ENCODE measurements at regions not wholly inside any gene's neighbourhood (a gene's known extent, or its start where the extent isn't known, plus 50 kb on each side); places are given as distances from the start of the nearest gene placed in this dataset.

GRCh38 chr13:82947683-82948082, 934.6 kb downstream of the SLITRK1 start:
- Histone ChIP-seq H3K27ac (replicated peaks) (no peak overlapping the region), H3K4me3 (replicated peaks; ENCODE audit: insufficient read depth, low read length) (no peak overlapping the region), H3K27me3 (ENCODE audit: insufficient read depth, poor library complexity, severe bottlenecking) (no peaks in the 10 kb centered on the region)
- TF ChIP-seq POLR2AphosphoS5 (IDR thresholded peaks at IDR 0.05; ENCODE audit: low read depth), result no peak
- no peak for TF ChIP-seq REST (IDR thresholded peaks at IDR 0.05; ENCODE audit: insufficient replicate concordance, low read depth)
- no peak for TF ChIP-seq CTCF (IDR thresholded peaks at IDR 0.05; ENCODE audit: insufficient read depth, low read length)
- no peak for TF ChIP-seq SPI1 (IDR thresholded peaks at IDR 0.05; ENCODE audit: borderline replicate concordance, low read depth)
- TF ChIP-seq GABPA (IDR thresholded peaks at IDR 0.05; ENCODE audit: low read depth), result no peak
- DNase-seq (ENCODE audit: low read depth in 1 of 2, low spot score in 1 of 2), result no peak

- no peak overlapping the region for H3K27ac ChIP-seq (replicated peaks)
- H3K4me3 ChIP-seq (replicated peaks; ENCODE audit: insufficient read depth, low read length), result no peak overlapping the region
- H3K27me3 ChIP-seq (ENCODE audit: insufficient read depth, poor library complexity, severe bottlenecking), result no peaks in the 10 kb centered on the region
- no peak for DNase-seq (ENCODE audit: low read depth in 1 of 2, low spot score in 1 of 2)
- TF ChIP-seq CTCF (IDR thresholded peaks at IDR 0.05; ENCODE audit: insufficient read depth, low read length) (no peak), SPI1 (IDR thresholded peaks at IDR 0.05; ENCODE audit: borderline replicate concordance, low read depth) (no peak), POLR2AphosphoS5 (IDR thresholded peaks at IDR 0.05; ENCODE audit: low read depth) (no peak), GABPA (IDR thresholded peaks at IDR 0.05; ENCODE audit: low read depth) (no peak), REST (IDR thresholded peaks at IDR 0.05; ENCODE audit: insufficient replicate concordance, low read depth) (no peak)
Measured at GRCh38 chr13:82947191-82947621, 935.1 kb downstream of the SLITRK1 start.

GRCh38 chr13:82938644-82939043, 943.6 kb downstream of the SLITRK1 start:
- no peak for TF ChIP-seq CTCF (IDR thresholded peaks at IDR 0.05; ENCODE audit: insufficient read depth, low read length)
- no peak for TF ChIP-seq POLR2AphosphoS5 (IDR thresholded peaks at IDR 0.05; ENCODE audit: low read depth)
- TF ChIP-seq GABPA (IDR thresholded peaks at IDR 0.05; ENCODE audit: low read depth), result no peak
- no peak for TF ChIP-seq SPI1 (IDR thresholded peaks at IDR 0.05; ENCODE audit: borderline replicate concordance, low read depth)
- TF ChIP-seq REST (IDR thresholded peaks at IDR 0.05; ENCODE audit: insufficient replicate concordance, low read depth), result no peak
- DNase-seq (ENCODE audit: low read depth in 1 of 2, low spot score in 1 of 2), result no peak
- Histone ChIP-seq H3K4me3 (replicated peaks; ENCODE audit: insufficient read depth, low read length) (no peak overlapping the region), H3K27ac (replicated peaks) (no peak overlapping the region), H3K27me3 (ENCODE audit: insufficient read depth, poor library complexity, severe bottlenecking) (no peaks in the 10 kb centered on the region)

All from HL-60 (cell line).